ENCODE measurements at regions not wholly inside any gene's neighbourhood (a gene's known extent, or its start where the extent isn't known, plus 50 kb on each side); places are given as distances from the start of the nearest gene placed in this dataset.

GRCh38 chr9:16202914-16203728 lies 650.3 kb downstream of the CCDC171 start:
- no peak overlapping the region for H3K4me3 Mint-ChIP-seq (ENCODE audit: unreplicated experiment)
- no peak for DNase-seq (ENCODE audit: extremely low spot score, unreplicated experiment)
- no peaks in the 10 kb centered on the region for H3K9me3 Mint-ChIP-seq (ENCODE audit: unreplicated experiment)
- H3K27ac Mint-ChIP-seq (ENCODE audit: unreplicated experiment): peak overlapping the region; percentile 94
- no peak for TF ChIP-seq CTCF (IDR thresholded peaks at IDR 0.05)
- peaks cover 84% of the 10 kb centered on the region for H3K4me1 Mint-ChIP-seq (ENCODE audit: unreplicated experiment)
- H3K36me3 Mint-ChIP-seq (ENCODE audit: unreplicated experiment): no peaks in the 10 kb centered on the region
- no peaks in the 10 kb centered on the region for H3K27me3 Mint-ChIP-seq (ENCODE audit: unreplicated experiment)

GRCh38 chr9:16203729-16204573 lies 651.1 kb downstream of the CCDC171 start:
- no peaks in the 10 kb centered on the region for H3K9me3 Mint-ChIP-seq (ENCODE audit: unreplicated experiment)
- TF ChIP-seq CTCF (IDR thresholded peaks at IDR 0.05): no peak
- no peaks in the 10 kb centered on the region for H3K36me3 Mint-ChIP-seq (ENCODE audit: unreplicated experiment)
- no peak overlapping the region for H3K4me3 Mint-ChIP-seq (ENCODE audit: unreplicated experiment)
- no peak for DNase-seq (ENCODE audit: extremely low spot score, unreplicated experiment)
- H3K27me3 Mint-ChIP-seq (ENCODE audit: unreplicated experiment): no peaks in the 10 kb centered on the region
- peaks cover 77% of the 10 kb centered on the region for H3K4me1 Mint-ChIP-seq (ENCODE audit: unreplicated experiment)
- peak overlapping the region; percentile 94 for H3K27ac Mint-ChIP-seq (ENCODE audit: unreplicated experiment)

GRCh38 chr9:16205455-16205854 lies 652.6 kb downstream of the CCDC171 start:
- no peak for TF ChIP-seq CTCF (IDR thresholded peaks at IDR 0.05)
- no peak overlapping the region for H3K27ac Mint-ChIP-seq (ENCODE audit: unreplicated experiment)
- no peaks in the 10 kb centered on the region for H3K27me3 Mint-ChIP-seq (ENCODE audit: unreplicated experiment)
- H3K4me1 Mint-ChIP-seq (ENCODE audit: unreplicated experiment): peaks cover 66% of the 10 kb centered on the region
- peaks cover 4% of the 10 kb centered on the region for H3K9me3 Mint-ChIP-seq (ENCODE audit: unreplicated experiment)
- H3K4me3 Mint-ChIP-seq (ENCODE audit: unreplicated experiment): no peak overlapping the region
- H3K36me3 Mint-ChIP-seq (ENCODE audit: unreplicated experiment): peaks cover 3% of the 10 kb centered on the region
- DNase-seq (ENCODE audit: extremely low spot score, unreplicated experiment): no peak

GRCh38 chr9:16206518-16206917 lies 653.7 kb downstream of the CCDC171 start:
- Mint-ChIP-seq H3K4me3 (ENCODE audit: unreplicated experiment) (no peak overlapping the region), H3K4me1 (ENCODE audit: unreplicated experiment) (peaks cover 56% of the 10 kb centered on the region), H3K36me3 (ENCODE audit: unreplicated experiment) (peaks cover 8% of the 10 kb centered on the region), H3K27ac (ENCODE audit: unreplicated experiment) (peak overlapping the region; percentile 71), H3K27me3 (ENCODE audit: unreplicated experiment) (no peaks in the 10 kb centered on the region), H3K9me3 (ENCODE audit: unreplicated experiment) (peaks cover 13% of the 10 kb centered on the region)
- TF ChIP-seq CTCF (IDR thresholded peaks at IDR 0.05): no peak
- no peak for DNase-seq (ENCODE audit: extremely low spot score, unreplicated experiment)

- no peak for TF ChIP-seq CTCF (IDR thresholded peaks at IDR 0.05)
- DNase-seq (ENCODE audit: extremely low spot score, unreplicated experiment): no peak
- H3K9me3 Mint-ChIP-seq (ENCODE audit: unreplicated experiment): peaks cover 14% of the 10 kb centered on the region
- peaks cover 49% of the 10 kb centered on the region for H3K4me1 Mint-ChIP-seq (ENCODE audit: unreplicated experiment)
- peak overlapping the region; percentile 23 for H3K4me3 Mint-ChIP-seq (ENCODE audit: unreplicated experiment)
- H3K36me3 Mint-ChIP-seq (ENCODE audit: unreplicated experiment): peaks cover 8% of the 10 kb centered on the region
- H3K27me3 Mint-ChIP-seq (ENCODE audit: unreplicated experiment): no peaks in the 10 kb centered on the region
- peak overlapping the region; percentile 71 for H3K27ac Mint-ChIP-seq (ENCODE audit: unreplicated experiment)
These were observed 654.3 kb downstream of the CCDC171 start for GRCh38 chr9:16207161-16207560.

Data from osteocyte (in vitro differentiated cells).